ENCODE measurements at regions not wholly inside any gene's neighbourhood (a gene's known extent, or its start where the extent isn't known, plus 50 kb on each side); places are given as distances from the start of the nearest gene placed in this dataset.

DNA sequence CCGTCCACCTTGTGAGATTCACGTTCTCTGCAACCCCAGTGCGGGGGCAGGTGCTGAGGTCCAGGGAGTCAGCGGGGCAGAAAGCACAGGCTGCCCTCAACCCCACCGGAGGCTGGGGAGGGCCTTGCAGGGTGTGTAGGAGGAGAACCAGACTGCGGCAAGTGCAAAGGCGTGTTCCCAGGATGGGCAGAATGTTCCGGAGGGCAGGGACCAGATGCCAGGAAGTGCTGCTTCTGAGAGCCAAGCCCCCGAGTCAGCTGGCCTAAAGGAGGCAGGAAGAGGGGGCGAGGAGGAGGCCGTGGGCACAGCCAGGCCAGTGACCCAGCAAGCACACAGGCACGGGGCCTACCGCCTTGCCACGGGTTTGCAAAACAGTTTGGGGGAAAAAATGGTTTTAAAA is 193.8 kb upstream of the AJAP1 start:
- TF ChIP-seq, protein P1, sequence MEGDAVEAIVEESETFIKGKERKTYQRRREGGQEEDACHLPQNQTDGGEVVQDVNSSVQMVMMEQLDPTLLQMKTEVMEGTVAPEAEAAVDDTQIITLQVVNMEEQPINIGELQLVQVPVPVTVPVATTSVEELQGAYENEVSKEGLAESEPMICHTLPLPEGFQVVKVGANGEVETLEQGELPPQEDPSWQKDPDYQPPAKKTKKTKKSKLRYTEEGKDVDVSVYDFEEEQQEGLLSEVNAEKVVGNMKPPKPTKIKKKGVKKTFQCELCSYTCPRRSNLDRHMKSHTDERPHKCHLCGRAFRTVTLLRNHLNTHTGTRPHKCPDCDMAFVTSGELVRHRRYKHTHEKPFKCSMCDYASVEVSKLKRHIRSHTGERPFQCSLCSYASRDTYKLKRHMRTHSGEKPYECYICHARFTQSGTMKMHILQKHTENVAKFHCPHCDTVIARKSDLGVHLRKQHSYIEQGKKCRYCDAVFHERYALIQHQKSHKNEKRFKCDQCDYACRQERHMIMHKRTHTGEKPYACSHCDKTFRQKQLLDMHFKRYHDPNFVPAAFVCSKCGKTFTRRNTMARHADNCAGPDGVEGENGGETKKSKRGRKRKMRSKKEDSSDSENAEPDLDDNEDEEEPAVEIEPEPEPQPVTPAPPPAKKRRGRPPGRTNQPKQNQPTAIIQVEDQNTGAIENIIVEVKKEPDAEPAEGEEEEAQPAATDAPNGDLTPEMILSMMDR (IDR thresholded peaks at IDR 0.05): no peak
- no peak for TF ChIP-seq POLR2AphosphoS5 (IDR thresholded peaks at IDR 0.05; ENCODE audit: low read depth, low read length)
- TF ChIP-seq, protein P2, sequence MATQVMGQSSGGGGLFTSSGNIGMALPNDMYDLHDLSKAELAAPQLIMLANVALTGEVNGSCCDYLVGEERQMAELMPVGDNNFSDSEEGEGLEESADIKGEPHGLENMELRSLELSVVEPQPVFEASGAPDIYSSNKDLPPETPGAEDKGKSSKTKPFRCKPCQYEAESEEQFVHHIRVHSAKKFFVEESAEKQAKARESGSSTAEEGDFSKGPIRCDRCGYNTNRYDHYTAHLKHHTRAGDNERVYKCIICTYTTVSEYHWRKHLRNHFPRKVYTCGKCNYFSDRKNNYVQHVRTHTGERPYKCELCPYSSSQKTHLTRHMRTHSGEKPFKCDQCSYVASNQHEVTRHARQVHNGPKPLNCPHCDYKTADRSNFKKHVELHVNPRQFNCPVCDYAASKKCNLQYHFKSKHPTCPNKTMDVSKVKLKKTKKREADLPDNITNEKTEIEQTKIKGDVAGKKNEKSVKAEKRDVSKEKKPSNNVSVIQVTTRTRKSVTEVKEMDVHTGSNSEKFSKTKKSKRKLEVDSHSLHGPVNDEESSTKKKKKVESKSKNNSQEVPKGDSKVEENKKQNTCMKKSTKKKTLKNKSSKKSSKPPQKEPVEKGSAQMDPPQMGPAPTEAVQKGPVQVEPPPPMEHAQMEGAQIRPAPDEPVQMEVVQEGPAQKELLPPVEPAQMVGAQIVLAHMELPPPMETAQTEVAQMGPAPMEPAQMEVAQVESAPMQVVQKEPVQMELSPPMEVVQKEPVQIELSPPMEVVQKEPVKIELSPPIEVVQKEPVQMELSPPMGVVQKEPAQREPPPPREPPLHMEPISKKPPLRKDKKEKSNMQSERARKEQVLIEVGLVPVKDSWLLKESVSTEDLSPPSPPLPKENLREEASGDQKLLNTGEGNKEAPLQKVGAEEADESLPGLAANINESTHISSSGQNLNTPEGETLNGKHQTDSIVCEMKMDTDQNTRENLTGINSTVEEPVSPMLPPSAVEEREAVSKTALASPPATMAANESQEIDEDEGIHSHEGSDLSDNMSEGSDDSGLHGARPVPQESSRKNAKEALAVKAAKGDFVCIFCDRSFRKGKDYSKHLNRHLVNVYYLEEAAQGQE (IDR thresholded peaks at IDR 0.05; ENCODE audit: insufficient read depth in 1 of 2, low read depth in 2 of 2, low read length in 1 of 2): no peak

All from Panc1 (cell line).